ENCODE measurements at regions not wholly inside any gene's neighbourhood (a gene's known extent, or its start where the extent isn't known, plus 50 kb on each side); places are given as distances from the start of the nearest gene placed in this dataset.

GRCh38 chr20:12112089-12112474, 194.4 kb downstream of the BTBD3 start:
- TF ChIP-seq POLR2AphosphoS5 (IDR thresholded peaks at IDR 0.05; ENCODE audit: low read depth) = no peak
- TF ChIP-seq CTCF (IDR thresholded peaks at IDR 0.05; ENCODE audit: insufficient read depth, low read length) = no peak
- TF ChIP-seq GABPA (IDR thresholded peaks at IDR 0.05; ENCODE audit: low read depth) = no peak

All from HL-60 (cell line).